ENCODE measurements at regions not wholly inside any gene's neighbourhood (a gene's known extent, or its start where the extent isn't known, plus 50 kb on each side); places are given as distances from the start of the nearest gene placed in this dataset.

DNA sequence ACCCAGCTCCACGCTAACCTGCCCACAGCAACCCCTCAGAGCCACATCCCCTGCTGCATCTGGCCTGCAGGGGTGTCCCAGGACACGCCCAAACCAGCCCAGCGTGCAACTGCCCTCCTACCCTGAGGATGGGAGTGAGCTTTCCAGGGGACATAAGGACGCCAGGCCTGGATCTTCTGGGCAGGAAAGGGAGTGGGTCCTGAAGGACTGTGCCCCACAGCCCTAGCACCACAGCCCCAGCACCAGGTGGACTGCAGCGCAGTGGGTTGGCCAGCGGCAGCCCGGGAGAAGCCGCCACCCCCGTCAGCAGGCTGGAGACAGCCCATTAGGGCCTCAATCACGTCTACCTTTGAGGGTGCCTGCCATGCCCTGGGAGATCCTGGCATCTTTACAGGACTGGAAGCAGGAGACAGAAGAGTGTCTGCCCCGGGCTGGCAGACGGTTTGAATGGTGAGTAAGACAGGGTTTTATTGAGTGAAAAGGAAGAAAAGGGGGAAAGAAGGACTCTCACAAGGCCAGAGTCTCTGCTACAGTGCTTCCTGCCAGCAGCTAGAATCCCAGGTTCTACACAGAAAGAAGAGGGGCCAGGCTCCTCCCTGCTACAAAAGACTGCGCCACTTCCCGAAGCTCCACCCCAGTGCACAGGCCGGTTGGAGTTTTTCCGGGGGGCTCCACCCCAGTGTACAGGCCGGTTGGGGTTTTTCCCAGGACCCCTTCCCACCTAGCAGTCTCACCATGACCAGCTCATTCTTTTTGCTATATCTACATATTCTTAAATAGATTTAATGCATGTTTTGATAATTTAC, 69.8 kb upstream of the KCTD7 start (continued):
- TF ChIP-seq SMC3 (IDR thresholded peaks at IDR 0.05; ENCODE audit: low read depth, low read length): no peak

GRCh38 chr7:66564045-66564444, 64.6 kb upstream of the KCTD7 start:
- no peak overlapping the region for H4K91ac ChIP-seq (ENCODE audit: insufficient read depth, low read depth, low read length)
- H3K9ac ChIP-seq (ENCODE audit: low read depth, low read length): no peak overlapping the region
- no peak overlapping the region for H3K18ac ChIP-seq (ENCODE audit: low read depth, low read length)
- peak overlapping the region; percentile 62 for H4K5ac ChIP-seq (ENCODE audit: low read depth, low read length)
- no peak overlapping the region for H4K8ac ChIP-seq (ENCODE audit: low read depth in 2 of 2, low read length in 2 of 2)
- H4K20me1 ChIP-seq (ENCODE audit: insufficient read depth, low read length): peaks cover 56% of the 10 kb centered on the region
- no peak overlapping the region for H2AK5ac ChIP-seq (ENCODE audit: low read depth, low read length)
- no TSS peak for BruUV-seq (replicated peaks)
- no peak overlapping the region for H3K4me2 ChIP-seq (ENCODE audit: low read depth, low read length)
- POLR2A ChIA-PET (ENCODE audit: unreplicated experiment): no interaction called here
- H3K36me3 ChIP-seq (ENCODE audit: control insufficient read depth, insufficient read depth, low read length): peaks cover 22% of the 10 kb centered on the region
- DNase-seq: no peak
- H2AK9ac ChIP-seq (replicated peaks; ENCODE audit: low read depth, low read length, poor library complexity): no peak overlapping the region
- WGBS, 2 experiments (ENCODE audit: extremely low coverage in 2 of 2, insufficient read length in 1 of 2): 100% methylated on average over 2 of the region's 7 CpGs; no CpG with 5 or more reads in 1 of the 2 experiments
- in situ Hi-C loops (cut with MboI; ENCODE audit: low sequenced_read_pairs) (loop anchor here (25.0 kb wide), 1 partner anchor 423 kb away; the partner anchor contains the start of genes SBDS and TYW1), intact Hi-C loops (cut with micrococcal nuclease) (no loop called here), dilution Hi-C loops (cut with HindIII; ENCODE audit: low sequenced_read_pairs, unreplicated experiment) (no loop called here)
- H3K4ac ChIP-seq (ENCODE audit: low read depth, low read length): no peak overlapping the region
- H3K14ac ChIP-seq (replicated peaks; ENCODE audit: low read depth, low read length): no peak overlapping the region
- ATAC-seq (ENCODE audit: low read depth): no peak
- no peak overlapping the region for H3K23ac ChIP-seq (ENCODE audit: low read depth, low read length)
- H3K27ac ChIP-seq (ENCODE audit: insufficient read depth, low read length): no peak overlapping the region
- no peaks in the 10 kb centered on the region; the same call in 1 of the 2 replicates for H3K4me1 ChIP-seq (ENCODE audit: control insufficient read depth, insufficient read depth, low read length)
- H2BK15ac ChIP-seq (ENCODE audit: low read depth, low read length): no peak overlapping the region
- H3K4me3 ChIP-seq (ENCODE audit: insufficient read depth, low read depth, low read length): no peak overlapping the region
- no peak overlapping the region for H2BK5ac ChIP-seq (ENCODE audit: low read depth, low read length, poor library complexity, severe bottlenecking)
- H3K9me3 ChIP-seq (ENCODE audit: control insufficient read depth, insufficient read depth, low read length): no peaks in the 10 kb centered on the region
- no peaks in the 10 kb centered on the region for H3K27me3 ChIP-seq (ENCODE audit: control insufficient read depth, insufficient read depth, low read length)
- no peak overlapping the region for H3K56ac ChIP-seq (ENCODE audit: extremely low read depth, insufficient read depth, low read length)
- H3K9me1 ChIP-seq (ENCODE audit: insufficient read depth, low read length): peaks cover 4% of the 10 kb centered on the region
- CTCF ChIA-PET: no interaction called here
- H2BK120ac ChIP-seq (ENCODE audit: low read depth, low read length): no peak overlapping the region
- no peak overlapping the region for H2BK20ac ChIP-seq (ENCODE audit: low read depth, low read length)
- H3K79me1 ChIP-seq (ENCODE audit: low read depth in 1 of 2, low read length in 2 of 2): peaks cover 26 to 59% of the 10 kb centered on the region in 2 experiments
- H2AFZ ChIP-seq (replicated peaks; ENCODE audit: low read length, poor library complexity): no peak overlapping the region
- TF ChIP-seq MXI1 (IDR thresholded peaks at IDR 0.05; ENCODE audit: borderline replicate concordance, low read depth, low read length) (no peak), CEBPB (IDR thresholded peaks at IDR 0.05; ENCODE audit: low read depth, low read length) (no peak), RAD21 (IDR thresholded peaks at IDR 0.05; ENCODE audit: low read length) (no peak), SMC3 (IDR thresholded peaks at IDR 0.05; ENCODE audit: low read depth, low read length) (no peak), MAZ (IDR thresholded peaks at IDR 0.05; ENCODE audit: borderline replicate concordance, low read depth, low read length) (no peak), RFX5 (IDR thresholded peaks at IDR 0.05; ENCODE audit: low read depth, low read length) (no peak), CHD1 (IDR thresholded peaks at IDR 0.05; ENCODE audit: low read depth, low read length) (no peak), MAFK (IDR thresholded peaks at IDR 0.05; ENCODE audit: low read depth, low read length) (no peak), FOS (IDR thresholded peaks at IDR 0.05; ENCODE audit: low read depth, low read length) (no peak), USF2 (IDR thresholded peaks at IDR 0.05; ENCODE audit: low read depth, low read length) (no peak), POLR2A (IDR thresholded peaks at IDR 0.05; ENCODE audit: low read depth, low read length) (no peak), RCOR1 (IDR thresholded peaks at IDR 0.05; ENCODE audit: insufficient replicate concordance, low read length) (no peak)
- TF ChIP-seq, protein P1, sequence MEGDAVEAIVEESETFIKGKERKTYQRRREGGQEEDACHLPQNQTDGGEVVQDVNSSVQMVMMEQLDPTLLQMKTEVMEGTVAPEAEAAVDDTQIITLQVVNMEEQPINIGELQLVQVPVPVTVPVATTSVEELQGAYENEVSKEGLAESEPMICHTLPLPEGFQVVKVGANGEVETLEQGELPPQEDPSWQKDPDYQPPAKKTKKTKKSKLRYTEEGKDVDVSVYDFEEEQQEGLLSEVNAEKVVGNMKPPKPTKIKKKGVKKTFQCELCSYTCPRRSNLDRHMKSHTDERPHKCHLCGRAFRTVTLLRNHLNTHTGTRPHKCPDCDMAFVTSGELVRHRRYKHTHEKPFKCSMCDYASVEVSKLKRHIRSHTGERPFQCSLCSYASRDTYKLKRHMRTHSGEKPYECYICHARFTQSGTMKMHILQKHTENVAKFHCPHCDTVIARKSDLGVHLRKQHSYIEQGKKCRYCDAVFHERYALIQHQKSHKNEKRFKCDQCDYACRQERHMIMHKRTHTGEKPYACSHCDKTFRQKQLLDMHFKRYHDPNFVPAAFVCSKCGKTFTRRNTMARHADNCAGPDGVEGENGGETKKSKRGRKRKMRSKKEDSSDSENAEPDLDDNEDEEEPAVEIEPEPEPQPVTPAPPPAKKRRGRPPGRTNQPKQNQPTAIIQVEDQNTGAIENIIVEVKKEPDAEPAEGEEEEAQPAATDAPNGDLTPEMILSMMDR (conservative IDR thresholded peaks at IDR 0.05; ENCODE audit: low read depth, low read length): no peak
